PC-3 (cell line): ENCODE measurements at regions not wholly inside any gene's neighbourhood (a gene's known extent, or its start where the extent isn't known, plus 50 kb on each side); places are given as distances from the start of the nearest gene placed in this dataset.

Experiments
- EZH2 ChIP-seq: fragments of 300-600 bp; sonication (generic); IDR thresholded peaks from one replicate; pipeline ENCODE4 v1.6.1; 2017; ENCODE audit warnings: antibody characterized with exemption, mild to moderate bottlenecking, low read length; ENCODE audit not compliant: unreplicated experiment
- TF ChIP-seq, protein P1 (sequence below): fragments of 300-600 bp; sonication (generic); conservative IDR thresholded peaks from 2 replicates; pipeline ENCODE4 v1.5.1; 2017; ENCODE audit warnings: antibody characterized with exemption, low read depth, mild to moderate bottlenecking, low read length

DNA sequence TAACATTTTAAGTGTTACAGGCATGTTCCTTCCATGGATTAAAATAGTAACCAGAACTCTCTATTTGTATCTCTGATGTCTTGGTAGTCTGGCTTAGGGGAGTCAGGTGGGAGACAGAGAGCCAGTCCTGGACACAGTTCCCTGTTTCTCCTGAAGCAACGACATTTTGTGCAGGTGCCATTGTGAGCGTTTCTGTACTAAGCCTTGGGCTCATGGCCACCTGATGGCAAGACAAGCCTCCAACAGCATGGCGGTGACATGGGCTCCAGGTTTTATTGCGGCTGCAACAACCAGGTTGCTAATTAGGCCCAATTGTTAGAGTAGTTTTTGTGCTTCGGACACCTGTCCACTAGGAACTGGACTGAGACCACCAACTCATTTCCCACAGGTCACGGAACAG lies 105.3 kb downstream of the PRDM13 start:
- TF ChIP-seq, protein P1, sequence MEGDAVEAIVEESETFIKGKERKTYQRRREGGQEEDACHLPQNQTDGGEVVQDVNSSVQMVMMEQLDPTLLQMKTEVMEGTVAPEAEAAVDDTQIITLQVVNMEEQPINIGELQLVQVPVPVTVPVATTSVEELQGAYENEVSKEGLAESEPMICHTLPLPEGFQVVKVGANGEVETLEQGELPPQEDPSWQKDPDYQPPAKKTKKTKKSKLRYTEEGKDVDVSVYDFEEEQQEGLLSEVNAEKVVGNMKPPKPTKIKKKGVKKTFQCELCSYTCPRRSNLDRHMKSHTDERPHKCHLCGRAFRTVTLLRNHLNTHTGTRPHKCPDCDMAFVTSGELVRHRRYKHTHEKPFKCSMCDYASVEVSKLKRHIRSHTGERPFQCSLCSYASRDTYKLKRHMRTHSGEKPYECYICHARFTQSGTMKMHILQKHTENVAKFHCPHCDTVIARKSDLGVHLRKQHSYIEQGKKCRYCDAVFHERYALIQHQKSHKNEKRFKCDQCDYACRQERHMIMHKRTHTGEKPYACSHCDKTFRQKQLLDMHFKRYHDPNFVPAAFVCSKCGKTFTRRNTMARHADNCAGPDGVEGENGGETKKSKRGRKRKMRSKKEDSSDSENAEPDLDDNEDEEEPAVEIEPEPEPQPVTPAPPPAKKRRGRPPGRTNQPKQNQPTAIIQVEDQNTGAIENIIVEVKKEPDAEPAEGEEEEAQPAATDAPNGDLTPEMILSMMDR: no peak
- no peak for TF ChIP-seq EZH2
